ENCODE measurements at regions not wholly inside any gene's neighbourhood (a gene's known extent, or its start where the extent isn't known, plus 50 kb on each side); places are given as distances from the start of the nearest gene placed in this dataset.

DNA sequence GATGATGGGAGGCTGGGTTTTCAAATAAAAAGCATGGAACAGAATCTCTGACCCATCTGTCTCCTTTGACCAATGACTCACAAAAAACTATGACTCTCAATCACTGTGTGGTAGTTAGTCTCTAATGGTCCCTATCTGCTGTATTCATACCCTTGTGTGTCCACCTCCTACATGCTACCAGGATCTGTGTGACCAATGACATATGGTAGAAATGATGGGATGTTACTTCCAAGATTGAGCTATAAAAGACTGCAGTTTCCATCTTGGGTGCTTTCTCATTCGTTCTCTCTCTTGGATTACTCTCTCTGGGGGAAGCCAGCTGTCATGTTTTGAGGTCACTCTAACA, 144.7 kb upstream of the BTG1 start:
- TF ChIP-seq CTCF (IDR thresholded peaks at IDR 0.05), result no peak
- no peak for TF ChIP-seq POLR2A (IDR thresholded peaks at IDR 0.05)
- TF ChIP-seq POLR2AphosphoS5 (IDR thresholded peaks at IDR 0.05), result no peak

DNA sequence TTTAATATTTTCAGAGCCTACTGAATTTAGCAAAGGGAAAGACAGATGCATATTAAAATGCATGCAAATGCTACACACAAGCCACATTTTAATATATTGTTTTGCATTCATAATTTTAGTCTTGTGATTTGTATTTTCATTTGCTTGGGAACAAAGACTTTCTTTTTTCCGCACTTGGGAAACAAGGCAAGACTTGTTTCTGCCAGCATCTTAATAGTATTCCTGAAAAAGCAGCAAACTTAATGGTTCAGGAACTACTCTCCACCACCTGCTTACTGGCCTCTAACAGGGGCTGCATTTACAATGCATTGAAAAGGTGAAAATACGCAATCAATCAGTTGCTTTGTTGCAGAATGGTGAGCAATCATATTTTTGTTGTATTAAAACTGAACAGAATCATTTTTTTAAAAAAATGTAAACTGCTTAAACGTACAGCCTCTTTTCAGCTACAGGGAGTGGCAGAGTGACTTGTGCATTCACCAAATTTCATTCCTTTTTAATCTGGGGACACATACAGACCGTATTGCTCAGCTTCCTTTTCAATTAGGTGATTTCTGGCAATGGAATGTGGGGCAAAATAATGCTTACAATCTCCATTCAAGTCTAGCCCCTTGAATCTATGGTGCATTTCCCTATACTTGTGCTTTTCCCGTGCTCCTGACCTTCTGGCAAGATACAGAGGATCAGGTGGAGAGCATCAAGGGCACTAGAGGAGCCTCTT, 144.1 kb upstream of the BTG1 start:
- H3K36me3 ChIP-seq, result no peaks in the 10 kb centered on the region
- no peak for DNase-seq (ENCODE audit: low spot score)
- no peak overlapping the region for H3K27ac ChIP-seq
- TF ChIP-seq CTCF (IDR thresholded peaks at IDR 0.05) (no peak), POLR2AphosphoS5 (IDR thresholded peaks at IDR 0.05) (no peak), POLR2A (IDR thresholded peaks at IDR 0.05) (no peak)
- no peaks in the 10 kb centered on the region for H3K4me1 ChIP-seq (replicated peaks)
- no peak overlapping the region for H3K4me3 ChIP-seq
- H3K9me3 ChIP-seq, result no peaks in the 10 kb centered on the region
- H3K27me3 ChIP-seq (replicated peaks; ENCODE audit: insufficient read depth), result no peaks in the 10 kb centered on the region
- 77% methylated on average over 5 of the region's 5 CpGs for WGBS
- intact Hi-C loops (cut with DNase I), result no loop called here

More for the DNA sequence above, 144.7 kb upstream of the BTG1 start:
- H3K27me3 ChIP-seq (replicated peaks; ENCODE audit: insufficient read depth), result no peaks in the 10 kb centered on the region
- intact Hi-C loops (cut with DNase I), result no loop called here
- no peak overlapping the region for H3K27ac ChIP-seq
- WGBS, result 85% methylated on average over 1 of the region's 1 CpG
- H3K36me3 ChIP-seq, result no peaks in the 10 kb centered on the region
- H3K4me3 ChIP-seq, result no peak overlapping the region
- no peak for DNase-seq (ENCODE audit: low spot score)
- no peaks in the 10 kb centered on the region for H3K9me3 ChIP-seq
- no peaks in the 10 kb centered on the region for H3K4me1 ChIP-seq (replicated peaks)

DNA sequence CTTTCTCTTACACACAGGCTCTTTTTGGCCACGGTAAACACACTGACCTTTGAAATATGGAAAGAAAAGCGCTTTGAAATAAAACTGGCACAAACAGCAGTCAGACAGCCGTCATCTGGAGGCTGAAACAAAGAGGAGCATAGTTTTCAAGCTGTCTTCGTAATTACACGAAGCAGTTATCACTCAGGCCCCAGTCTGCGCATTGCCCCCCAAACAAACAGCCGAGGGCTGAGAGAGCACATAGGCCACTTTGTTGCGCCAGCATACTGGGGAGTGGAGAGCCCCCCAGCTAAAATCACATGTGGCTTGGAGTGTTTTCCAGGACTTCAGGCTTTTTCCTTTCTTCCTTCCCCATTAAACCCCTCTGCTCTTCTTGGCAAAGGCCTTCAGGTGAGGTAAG, 142.9 kb upstream of the BTG1 start:
- no peaks in the 10 kb centered on the region for H3K27me3 ChIP-seq (replicated peaks; ENCODE audit: insufficient read depth)
- TF ChIP-seq POLR2AphosphoS5 (IDR thresholded peaks at IDR 0.05) (no peak), CTCF (IDR thresholded peaks at IDR 0.05) (no peak), POLR2A (IDR thresholded peaks at IDR 0.05) (no peak)
- DNase-seq (ENCODE audit: low spot score), result no peak
- no peaks in the 10 kb centered on the region for H3K4me1 ChIP-seq (replicated peaks)
- H3K4me3 ChIP-seq, result no peak overlapping the region
- H3K36me3 ChIP-seq, result no peaks in the 10 kb centered on the region
- H3K9me3 ChIP-seq, result no peaks in the 10 kb centered on the region
- intact Hi-C loops (cut with DNase I), result no loop called here
- WGBS, result 47% methylated on average over 8 of the region's 8 CpGs
- H3K27ac ChIP-seq, result no peak overlapping the region

GRCh38 chr12:92278378-92278828, 132.8 kb upstream of the BTG1 start:
- intact Hi-C loops (cut with DNase I), result no loop called here
- no peaks in the 10 kb centered on the region for H3K4me1 ChIP-seq (replicated peaks)
- no peak overlapping the region for H3K4me3 ChIP-seq
- no peaks in the 10 kb centered on the region for H3K27me3 ChIP-seq (replicated peaks; ENCODE audit: insufficient read depth)
- H3K9me3 ChIP-seq, result no peaks in the 10 kb centered on the region
- 33% methylated on average over 2 of the region's 2 CpGs for WGBS
- H3K36me3 ChIP-seq, result no peaks in the 10 kb centered on the region
- TF ChIP-seq POLR2AphosphoS5 (IDR thresholded peaks at IDR 0.05) (peak; percentile 7), POLR2A (IDR thresholded peaks at IDR 0.05) (no peak), CTCF (IDR thresholded peaks at IDR 0.05) (no peak)
- H3K27ac ChIP-seq, result peak overlapping the region in 1 of 2 donors; percentile 10
- no peak for DNase-seq (ENCODE audit: low spot score)

- no peaks in the 10 kb centered on the region for H3K9me3 ChIP-seq
- 50% methylated on average over 2 of the region's 2 CpGs for WGBS
- intact Hi-C loops (cut with DNase I), result no loop called here
- no peaks in the 10 kb centered on the region for H3K36me3 ChIP-seq
- H3K27me3 ChIP-seq (replicated peaks; ENCODE audit: insufficient read depth), result no peaks in the 10 kb centered on the region
- TF ChIP-seq POLR2A (IDR thresholded peaks at IDR 0.05) (no peak), CTCF (IDR thresholded peaks at IDR 0.05) (no peak), POLR2AphosphoS5 (IDR thresholded peaks at IDR 0.05) (no peak)
- no peak for DNase-seq (ENCODE audit: low spot score)
- no peak overlapping the region for H3K27ac ChIP-seq
- H3K4me3 ChIP-seq, result no peak overlapping the region
- no peaks in the 10 kb centered on the region for H3K4me1 ChIP-seq (replicated peaks)
Observed at GRCh38 chr12:92277795-92278194, 132.1 kb upstream of the BTG1 start.
